OCI-LY7 (cell line): ENCODE measurements at regions not wholly inside any gene's neighbourhood (a gene's known extent, or its start where the extent isn't known, plus 50 kb on each side); places are given as distances from the start of the nearest gene placed in this dataset.

Source experiments
- BruUV-seq: library from RNA; stranded (reverse); fragments of 400-500 nt; replicated peaks from 2 replicates; lab custom pipeline; 2021; lab: Mats Ljungman, UMichigan
- CTCF ChIA-PET: fragments of 300-600 bp; sonication (Branson Sonifier 250); formaldehyde crosslinking; loops from one replicate; lab custom pipeline; 2022; ENCODE audit warnings: antibody characterized with exemption; ENCODE audit not compliant: unreplicated experiment; lab: Charles Lee
- POLR2A ChIA-PET: fragments of 300-600 bp; sonication (Branson Sonifier 250); formaldehyde crosslinking; loops from one replicate; lab custom pipeline; 2022; ENCODE audit warnings: antibody characterized with exemption; lab: Charles Lee
- DNase-seq: peaks from one replicate; pipeline ENCODE4 v3.0.0-alpha.2; 2015; ENCODE audit warnings: low spot score
- H2AFZ ChIP-seq: fragments of 200-600 bp; sonication (generic), shearing (Covaris generic); 2 replicates; pipeline ENCODE4 v1.6.1; 2014; ENCODE audit warnings: mild to moderate bottlenecking, antibody characterized with exemption, low read length, moderate library complexity
- H3K27ac ChIP-seq: fragments of 200-600 bp; sonication (generic); 2 replicates; pipeline ENCODE4 v1.5.1; 2014; ENCODE audit warnings: mixed run types, low read depth, mild to moderate bottlenecking, moderate library complexity, low read length, inconsistent platforms; ENCODE audit not compliant: poor library complexity, severe bottlenecking
- H3K36me3 ChIP-seq: fragments of 200-600 bp; sonication (generic); 2 replicates; pipeline ENCODE4 v1.6.1; 2014; ENCODE audit warnings: mild to moderate bottlenecking, antibody characterized with exemption, low read length, moderate library complexity, mixed read lengths; ENCODE audit not compliant: insufficient read depth
- H3K4me1 ChIP-seq: fragments of 200-600 bp; sonication (generic); 2 replicates; pipeline ENCODE4 v1.5.1; 2014; ENCODE audit warnings: mild to moderate bottlenecking, low read length; ENCODE audit not compliant: insufficient read depth, poor library complexity, severe bottlenecking
- H3K4me2 ChIP-seq: fragments of 200-600 bp; sonication (generic); 2 replicates; pipeline ENCODE4 v1.6.1; 2014; ENCODE audit warnings: mild to moderate bottlenecking, low read length
- H3K4me3 ChIP-seq: fragments of 200-600 bp; sonication (generic); 2 replicates; pipeline ENCODE4 v1.5.1; 2014; ENCODE audit warnings: mild to moderate bottlenecking, low read depth, low read length; ENCODE audit not compliant: poor library complexity, severe bottlenecking
- H3K79me2 ChIP-seq: fragments of 200-600 bp; sonication (generic); 2 replicates; pipeline ENCODE4 v1.6.1; 2016; ENCODE audit warnings: low read depth, mild to moderate bottlenecking, low read length, moderate library complexity, mixed read lengths; ENCODE audit not compliant: insufficient read depth
- H3K9me2 ChIP-seq: fragments of 200-600 bp; sonication (generic); 2 replicates; pipeline ENCODE4 v1.6.1; 2016; ENCODE audit warnings: mild to moderate bottlenecking, low read length, mixed read lengths; ENCODE audit not compliant: insufficient read depth
- H3K9me3 ChIP-seq: fragments of 200-600 bp; sonication (generic); 2 replicates; pipeline ENCODE4 v1.6.1; 2014; ENCODE audit warnings: mild to moderate bottlenecking, mixed run types, low read length, mixed read lengths
- H4K20me1 ChIP-seq: fragments of 200-600 bp; sonication (generic); 2 replicates; pipeline ENCODE4 v1.6.1; 2014; ENCODE audit warnings: mild to moderate bottlenecking, antibody characterized with exemption, low read length, moderate library complexity, mixed read lengths; ENCODE audit not compliant: insufficient read depth
- CTCF ChIP-seq: fragments of 200-600 bp; sonication (generic); conservative IDR thresholded peaks from 2 replicates; pipeline ENCODE4 v1.5.1; 2014; ENCODE audit warnings: mild to moderate bottlenecking, antibody characterized with exemption, low read length, moderate library complexity, mixed read lengths
- EZH2phosphoT487 ChIP-seq: fragments of 200-600 bp; sonication (generic); IDR thresholded peaks from 2 replicates; pipeline ENCODE4 v1.6.1; 2018; ENCODE audit warnings: low read depth, borderline replicate concordance, mild to moderate bottlenecking, mixed run types, antibody characterized with exemption, low read length, moderate library complexity, mixed read lengths
- intact Hi-C: fragments of 100-400 bp; cut with micrococcal nuclease; formaldehyde crosslinking; loops from one replicate; pipeline ENCODE4 v1.10.0; 2022; ENCODE audit not compliant: unreplicated experiment

DNA sequence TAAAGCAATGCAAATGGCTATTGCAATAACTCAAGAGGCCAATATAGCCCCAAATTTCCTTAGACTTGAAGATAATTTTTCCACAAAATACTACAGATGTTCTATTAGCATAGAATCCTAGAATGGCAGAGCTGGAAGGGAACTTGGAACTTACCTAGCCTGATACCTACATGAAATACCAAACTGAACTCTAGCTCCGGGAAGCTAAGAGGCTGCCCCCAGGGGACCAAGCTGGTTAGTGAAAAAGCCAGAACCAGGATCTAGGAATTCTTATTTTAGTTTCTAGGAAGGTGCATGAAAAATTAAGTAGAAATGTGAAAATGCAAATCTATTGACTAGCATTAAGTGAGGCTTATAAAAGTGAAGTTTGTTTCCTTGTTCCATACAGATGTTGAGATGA is 256.0 kb upstream of the CBLB start:
- no peaks in the 10 kb centered on the region for H3K36me3 ChIP-seq
- no TSS peak for BruUV-seq
- H3K4me2 ChIP-seq = no peak overlapping the region
- no peaks in the 10 kb centered on the region for H3K9me2 ChIP-seq
- no peaks in the 10 kb centered on the region for H4K20me1 ChIP-seq
- no peak overlapping the region for H3K27ac ChIP-seq
- no peaks in the 10 kb centered on the region for H3K4me1 ChIP-seq
- DNase-seq = no peak
- ChIA-PET POLR2A (no interaction called here), CTCF (no interaction called here)
- no peak overlapping the region for H3K4me3 ChIP-seq
- H3K9me3 ChIP-seq = no peaks in the 10 kb centered on the region
- H3K79me2 ChIP-seq = no peaks in the 10 kb centered on the region
- TF ChIP-seq CTCF (no peak), EZH2phosphoT487 (no peak)
- no peak overlapping the region for H2AFZ ChIP-seq
- intact Hi-C loops = loop anchor here (5.0 kb wide), 1 partner anchor 438 kb away; no protein-coding TSS in a partner anchor

GRCh38 chr3:106125321-106125720 is 256.5 kb upstream of the CBLB start:
- POLR2A ChIA-PET = no interaction called here
- H3K79me2 ChIP-seq = no peaks in the 10 kb centered on the region
- H3K27ac ChIP-seq = no peak overlapping the region
- no peak for TF ChIP-seq CTCF
- no peak for TF ChIP-seq EZH2phosphoT487
- no peaks in the 10 kb centered on the region for H3K9me3 ChIP-seq
- H3K4me2 ChIP-seq = no peak overlapping the region
- CTCF ChIA-PET = no interaction called here
- no peak overlapping the region for H2AFZ ChIP-seq
- H3K9me2 ChIP-seq = no peaks in the 10 kb centered on the region
- intact Hi-C loops = no loop called here
- BruUV-seq = no TSS peak
- H4K20me1 ChIP-seq = no peaks in the 10 kb centered on the region
- no peak overlapping the region for H3K4me3 ChIP-seq
- H3K36me3 ChIP-seq = no peaks in the 10 kb centered on the region
- H3K4me1 ChIP-seq = no peaks in the 10 kb centered on the region
- DNase-seq = no peak

DNA sequence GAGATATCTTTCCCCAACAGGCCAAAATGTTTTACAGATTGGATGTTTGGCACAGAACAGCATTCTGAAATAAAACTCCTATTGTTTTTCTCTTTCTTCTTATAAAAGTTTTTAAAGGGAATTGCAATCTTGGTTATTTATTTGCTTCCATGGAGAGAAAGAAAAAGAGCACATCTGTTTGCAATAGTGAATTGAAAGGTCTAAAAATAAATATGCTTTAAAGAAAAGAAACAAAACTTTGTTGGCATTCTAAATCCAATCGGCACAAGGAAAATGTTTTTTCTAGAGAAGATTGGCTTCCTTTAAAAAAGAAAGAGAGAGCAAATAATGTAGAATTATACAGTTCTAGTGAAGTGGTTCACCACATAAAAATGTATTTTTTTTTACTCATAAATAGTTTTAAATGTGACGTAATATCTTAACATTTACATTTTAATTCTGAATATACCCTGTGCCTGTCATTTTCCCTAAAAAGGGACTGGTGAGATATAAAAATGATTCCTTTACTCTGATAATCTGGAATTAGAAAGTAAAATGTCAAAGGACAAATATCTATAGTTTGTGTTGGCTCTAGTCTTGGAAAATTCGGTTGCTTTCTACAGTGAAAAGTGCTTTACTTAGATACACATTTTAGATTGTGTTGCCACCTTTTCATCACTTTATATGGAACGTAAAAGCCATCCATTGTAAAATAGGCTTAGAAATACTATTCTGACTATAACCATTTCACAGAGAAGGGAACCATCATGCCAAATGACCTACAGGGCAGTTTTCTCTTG is 257.4 kb upstream of the CBLB start:
- ChIA-PET POLR2A (interaction anchor here (0.6 kb wide), 1 partner anchor 447 kb away, joined by 6 read pairs; no protein-coding TSS in a partner anchor), CTCF (no interaction called here)
- intact Hi-C loops = no loop called here
- H2AFZ ChIP-seq = no peak overlapping the region
- H4K20me1 ChIP-seq = no peaks in the 10 kb centered on the region
- BruUV-seq = no TSS peak
- no peaks in the 10 kb centered on the region for H3K9me2 ChIP-seq
- H3K4me2 ChIP-seq = no peak overlapping the region
- H3K9me3 ChIP-seq = no peaks in the 10 kb centered on the region
- H3K79me2 ChIP-seq = no peaks in the 10 kb centered on the region
- no peak overlapping the region for H3K4me3 ChIP-seq
- no peak for DNase-seq
- H3K4me1 ChIP-seq = no peaks in the 10 kb centered on the region
- no peak overlapping the region for H3K27ac ChIP-seq
- TF ChIP-seq CTCF (no peak), EZH2phosphoT487 (no peak)
- no peaks in the 10 kb centered on the region for H3K36me3 ChIP-seq
